DOHH2 (cell line): ENCODE measurements at regions not wholly inside any gene's neighbourhood (a gene's known extent, or its start where the extent isn't known, plus 50 kb on each side); places are given as distances from the start of the nearest gene placed in this dataset.
A peak's percentile ranks its signal among the peaks of the same experiment; 100 is the strongest.

Source experiments
- H3F3A ChIP-seq: fragments of 200-600 bp; sonication (generic), shearing (Covaris generic); 2 replicates; pipeline ENCODE4 v1.6.0; 2016; ENCODE audit warnings: antibody characterized with exemption, mild to moderate bottlenecking; ENCODE audit not compliant: control insufficient read depth, insufficient read depth
- H3K27ac ChIP-seq: fragments of 200-600 bp; sonication (generic); 2 replicates; pipeline ENCODE4 v1.5.1; 2014; ENCODE audit warnings: low read depth, mild to moderate bottlenecking, low read length, moderate library complexity
- H3K27me3 ChIP-seq: fragments of 200-600 bp; sonication (generic); 2 replicates; pipeline ENCODE4 v1.6.1; 2014; ENCODE audit warnings: mild to moderate bottlenecking, low read length, mixed read lengths; ENCODE audit not compliant: control insufficient read depth
- H3K36me3 ChIP-seq: fragments of 200-600 bp; sonication (generic); 2 replicates; pipeline ENCODE4 v1.6.1; 2014; ENCODE audit warnings: mild to moderate bottlenecking, low read length, moderate library complexity, mixed read lengths; ENCODE audit not compliant: control insufficient read depth
- H3K4me1 ChIP-seq: fragments of 200-600 bp; sonication (generic); 2 replicates; pipeline ENCODE4 v1.6.1; 2014; ENCODE audit warnings: mild to moderate bottlenecking, low read length, mixed read lengths; ENCODE audit not compliant: control insufficient read depth
- H3K4me2 ChIP-seq: fragments of 200-600 bp; sonication (generic); 2 replicates; pipeline ENCODE4 v1.6.0; 2014; ENCODE audit warnings: mild to moderate bottlenecking, low read length, moderate library complexity
- H3K4me3 ChIP-seq: fragments of 200-600 bp; sonication (generic); 2 replicates; pipeline ENCODE4 v1.5.1; 2014; ENCODE audit warnings: mild to moderate bottlenecking, low read length, mixed read lengths
- H3K79me2 ChIP-seq: fragments of 200-600 bp; sonication (generic); 2 replicates; pipeline ENCODE4 v1.6.1; 2014; ENCODE audit warnings: mild to moderate bottlenecking, low read length, mixed read lengths; ENCODE audit not compliant: control insufficient read depth
- H3K9me2 ChIP-seq: fragments of 200-600 bp; sonication (generic); replicated peaks from 2 replicates; pipeline ENCODE4 v1.6.1; 2014; ENCODE audit warnings: mild to moderate bottlenecking, low read length, mixed read lengths; ENCODE audit not compliant: control insufficient read depth
- H3K9me3 ChIP-seq: fragments of 200-600 bp; sonication (generic); 2 replicates; pipeline ENCODE4 v1.6.1; 2014; ENCODE audit warnings: antibody characterized with exemption, low read length, mixed read lengths; ENCODE audit not compliant: control insufficient read depth, insufficient read depth
- H4K20me1 ChIP-seq: fragments of 200-600 bp; sonication (generic); 2 replicates; pipeline ENCODE4 v1.6.0; 2014; ENCODE audit warnings: low read depth, mild to moderate bottlenecking, antibody characterized with exemption, low read length, moderate library complexity; ENCODE audit not compliant: control insufficient read depth, insufficient read depth
- CTCF ChIP-seq: fragments of 200-600 bp; sonication (generic); IDR thresholded peaks from one replicate; pipeline ENCODE4 v1.5.1; 2014; ENCODE audit warnings: antibody characterized with exemption, mild to moderate bottlenecking, low read depth, low read length; ENCODE audit not compliant: poor library complexity, severe bottlenecking
- EZH2phosphoT487 ChIP-seq: fragments of 200-600 bp; sonication (generic); IDR thresholded peaks from 2 replicates; pipeline ENCODE4 v1.6.1; 2017; ENCODE audit warnings: borderline replicate concordance, mild to moderate bottlenecking, antibody characterized with exemption, low read length, moderate library complexity, mixed read lengths

GRCh38 chr13:27336014-27336673, 65.5 kb downstream of the RASL11A start:
- Histone ChIP-seq H3K4me1 (peaks cover 24% of the 10 kb centered on the region), H3K4me3 (no peak overlapping the region), H3K9me2 (no peaks in the 10 kb centered on the region), H3K27ac (no peak overlapping the region), H3K36me3 (no peaks in the 10 kb centered on the region), H3F3A (no peaks in the 10 kb centered on the region), H4K20me1 (no peaks in the 10 kb centered on the region), H3K27me3 (no peaks in the 10 kb centered on the region), H3K4me2 (no peak overlapping the region), H3K9me3 (no peaks in the 10 kb centered on the region), H3K79me2 (no peaks in the 10 kb centered on the region)
- TF ChIP-seq CTCF (no peak), EZH2phosphoT487 (no peak)

DNA sequence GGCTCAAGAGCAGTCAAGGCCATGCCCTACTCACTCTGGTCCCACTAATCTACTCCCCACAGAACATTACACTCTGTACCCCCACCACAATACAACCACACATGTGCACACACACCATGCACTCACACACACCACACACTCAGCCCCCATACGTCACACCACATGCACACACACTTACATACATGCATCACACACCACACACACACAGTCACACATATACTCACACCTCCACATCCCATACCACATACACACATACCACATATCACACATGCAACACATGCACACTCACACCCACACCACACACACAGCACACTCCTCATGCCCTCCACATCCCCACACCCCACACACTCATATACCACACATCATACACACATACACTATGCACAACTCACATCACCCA, 67.6 kb downstream of the RASL11A start:
- Histone ChIP-seq H3K9me3 (no peaks in the 10 kb centered on the region), H3K4me3 (no peak overlapping the region), H3K36me3 (no peaks in the 10 kb centered on the region), H3K4me1 (peaks cover 31% of the 10 kb centered on the region), H3K9me2 (no peaks in the 10 kb centered on the region), H3K27ac (no peak overlapping the region), H3K4me2 (0 out of 2 replicates have a peak overlapping the region, but pooled peaks have one; percentile 26), H3F3A (no peaks in the 10 kb centered on the region), H3K79me2 (no peaks in the 10 kb centered on the region), H3K27me3 (no peaks in the 10 kb centered on the region), H4K20me1 (no peaks in the 10 kb centered on the region)
- TF ChIP-seq EZH2phosphoT487 (no peak), CTCF (no peak)

GRCh38 chr13:27338816-27339215, 68.2 kb downstream of the RASL11A start:
- Histone ChIP-seq H3K4me2 (peak overlapping the region; percentile 26; the same call in 1 of the 2 replicates), H3K79me2 (no peaks in the 10 kb centered on the region)

More at GRCh38 chr13:27338816-27339215, 68.2 kb downstream of the RASL11A start:
- Histone ChIP-seq H4K20me1 (no peaks in the 10 kb centered on the region), H3K4me1 (peaks cover 31% of the 10 kb centered on the region), H3K27me3 (no peaks in the 10 kb centered on the region), H3K9me3 (no peaks in the 10 kb centered on the region), H3F3A (no peaks in the 10 kb centered on the region), H3K36me3 (no peaks in the 10 kb centered on the region), H3K27ac (no peak overlapping the region), H3K9me2 (no peaks in the 10 kb centered on the region), H3K4me3 (no peak overlapping the region)
- TF ChIP-seq EZH2phosphoT487, result no peak
- TF ChIP-seq CTCF, result no peak
